OCI-LY1 (cell line): ENCODE measurements at regions not wholly inside any gene's neighbourhood (a gene's known extent, or its start where the extent isn't known, plus 50 kb on each side); places are given as distances from the start of the nearest gene placed in this dataset.

Source experiments
- H2AFZ ChIP-seq: fragments of 200-600 bp; sonication (generic), shearing (Covaris generic); 2 replicates; pipeline ENCODE4 v1.6.0; 2014; ENCODE audit warnings: antibody characterized with exemption, mild to moderate bottlenecking, low read length
- H3F3A ChIP-seq: fragments of 200-600 bp; sonication (generic), shearing (Covaris generic); 2 replicates; pipeline ENCODE4 v1.6.0; 2014; ENCODE audit warnings: mild to moderate bottlenecking, antibody characterized with exemption, low read length, moderate library complexity; ENCODE audit not compliant: insufficient read depth
- H3K27ac ChIP-seq: fragments of 200-600 bp; sonication (generic); 2 replicates; pipeline ENCODE4 v1.5.1; 2014; ENCODE audit warnings: low read length, mixed run types, mild to moderate bottlenecking, low read depth; ENCODE audit not compliant: poor library complexity, severe bottlenecking
- H3K27me3 ChIP-seq: fragments of 200-600 bp; sonication (generic); 2 replicates; pipeline ENCODE4 v1.6.0; 2014; ENCODE audit warnings: antibody characterized with exemption, mild to moderate bottlenecking, low read length, moderate library complexity; ENCODE audit not compliant: insufficient read depth
- H3K36me3 ChIP-seq: fragments of 200-600 bp; sonication (generic); 2 replicates; pipeline ENCODE4 v1.6.1; 2014; ENCODE audit warnings: mild to moderate bottlenecking, antibody characterized with exemption, low read length, moderate library complexity, mixed read lengths; ENCODE audit not compliant: insufficient read depth
- H3K4me1 ChIP-seq: fragments of 200-600 bp; sonication (generic); 2 replicates; pipeline ENCODE4 v1.5.1; 2014; ENCODE audit warnings: mild to moderate bottlenecking, low read length, moderate library complexity; ENCODE audit not compliant: insufficient read depth, severe bottlenecking
- H3K4me2 ChIP-seq: fragments of 200-600 bp; sonication (generic), shearing (Covaris generic); 2 replicates; pipeline ENCODE4 v1.6.1; 2014; ENCODE audit warnings: low read length
- H3K4me3 ChIP-seq: fragments of 200-600 bp; sonication (generic); 2 replicates; pipeline ENCODE4 v1.5.1; 2014; ENCODE audit warnings: low read length, low read depth, mild to moderate bottlenecking, mixed read lengths; ENCODE audit not compliant: poor library complexity, severe bottlenecking
- H3K79me2 ChIP-seq: fragments of 200-600 bp; shearing (Covaris generic); 2 replicates; pipeline ENCODE4 v1.6.1; 2016; ENCODE audit warnings: mixed run types, low read length, mixed read lengths; ENCODE audit not compliant: insufficient read depth
- H3K9ac ChIP-seq: fragments of 200-600 bp; sonication (generic), shearing (Covaris generic); 2 replicates; pipeline ENCODE4 v1.6.1; 2014; ENCODE audit warnings: mild to moderate bottlenecking, low read length, mixed read lengths
- H3K9me2 ChIP-seq: fragments of 200-600 bp; sonication (generic), shearing (Covaris generic); 2 replicates; pipeline ENCODE4 v1.6.1; 2014; ENCODE audit warnings: low read depth, mild to moderate bottlenecking, low read length, mixed read lengths
- H3K9me3 ChIP-seq: fragments of 200-600 bp; shearing (Covaris generic); 2 replicates; pipeline ENCODE4 v1.6.1; 2014; ENCODE audit warnings: low read length, mixed read lengths
- H4K20me1 ChIP-seq: fragments of 200-600 bp; sonication (generic), shearing (Covaris generic); 2 replicates; pipeline ENCODE4 v1.6.0; 2016; ENCODE audit warnings: mild to moderate bottlenecking, low read length; ENCODE audit not compliant: insufficient read depth
- EZH2 ChIP-seq: fragments of 200-600 bp; sonication (generic), shearing (Covaris generic); IDR thresholded peaks from 2 replicates; pipeline ENCODE4 v1.8.0; 2017; ENCODE audit warnings: borderline replicate concordance, mixed run types, mild to moderate bottlenecking, antibody characterized with exemption, low read length, moderate library complexity, mixed read lengths
- TF ChIP-seq, protein P1 (sequence below): fragments of 200-600 bp; sonication (generic), shearing (Covaris generic); IDR thresholded peaks from 2 replicates; pipeline ENCODE4 v1.5.1; 2017; ENCODE audit warnings: mild to moderate bottlenecking, antibody characterized with exemption, low read length, moderate library complexity, mixed read lengths

DNA sequence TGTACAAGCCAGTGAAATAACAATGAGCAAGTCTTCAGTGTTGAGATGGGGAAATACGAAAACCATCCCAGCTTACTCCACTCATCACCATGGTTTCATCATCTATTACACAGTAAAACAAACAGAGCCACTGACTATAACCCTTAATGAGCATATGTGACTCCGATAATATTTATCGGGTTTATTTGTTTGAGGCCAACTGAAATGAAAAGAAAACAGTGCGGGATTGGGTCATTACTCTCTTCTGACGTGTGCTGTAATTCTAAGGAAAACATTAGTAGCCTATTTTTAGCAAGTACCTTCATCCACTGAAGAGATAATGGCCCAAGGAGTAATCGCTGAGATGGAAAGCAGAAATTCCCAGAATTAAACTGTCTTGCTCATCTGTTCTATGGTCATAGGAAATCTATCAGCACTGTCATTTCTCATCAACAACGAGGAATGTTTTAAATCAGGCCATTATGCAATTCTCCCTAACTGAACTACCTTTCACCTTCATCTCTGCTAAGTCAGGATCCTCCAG lies 716.5 kb downstream of the INHBA start:
- no peaks in the 10 kb centered on the region for H3K9me3 ChIP-seq
- no peak overlapping the region for H3K9ac ChIP-seq
- H2AFZ ChIP-seq, result no peak overlapping the region
- TF ChIP-seq, protein P1, sequence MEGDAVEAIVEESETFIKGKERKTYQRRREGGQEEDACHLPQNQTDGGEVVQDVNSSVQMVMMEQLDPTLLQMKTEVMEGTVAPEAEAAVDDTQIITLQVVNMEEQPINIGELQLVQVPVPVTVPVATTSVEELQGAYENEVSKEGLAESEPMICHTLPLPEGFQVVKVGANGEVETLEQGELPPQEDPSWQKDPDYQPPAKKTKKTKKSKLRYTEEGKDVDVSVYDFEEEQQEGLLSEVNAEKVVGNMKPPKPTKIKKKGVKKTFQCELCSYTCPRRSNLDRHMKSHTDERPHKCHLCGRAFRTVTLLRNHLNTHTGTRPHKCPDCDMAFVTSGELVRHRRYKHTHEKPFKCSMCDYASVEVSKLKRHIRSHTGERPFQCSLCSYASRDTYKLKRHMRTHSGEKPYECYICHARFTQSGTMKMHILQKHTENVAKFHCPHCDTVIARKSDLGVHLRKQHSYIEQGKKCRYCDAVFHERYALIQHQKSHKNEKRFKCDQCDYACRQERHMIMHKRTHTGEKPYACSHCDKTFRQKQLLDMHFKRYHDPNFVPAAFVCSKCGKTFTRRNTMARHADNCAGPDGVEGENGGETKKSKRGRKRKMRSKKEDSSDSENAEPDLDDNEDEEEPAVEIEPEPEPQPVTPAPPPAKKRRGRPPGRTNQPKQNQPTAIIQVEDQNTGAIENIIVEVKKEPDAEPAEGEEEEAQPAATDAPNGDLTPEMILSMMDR, result no peak
- TF ChIP-seq EZH2, result no peak
- H3K4me2 ChIP-seq, result no peak overlapping the region
- H3K4me3 ChIP-seq, result no peak overlapping the region
- H3K36me3 ChIP-seq, result no peaks in the 10 kb centered on the region
- no peak overlapping the region for H3K27ac ChIP-seq
- no peaks in the 10 kb centered on the region for H3K27me3 ChIP-seq
- no peaks in the 10 kb centered on the region for H3F3A ChIP-seq
- no peaks in the 10 kb centered on the region for H3K4me1 ChIP-seq
- no peaks in the 10 kb centered on the region for H4K20me1 ChIP-seq
- no peaks in the 10 kb centered on the region for H3K79me2 ChIP-seq
- no peaks in the 10 kb centered on the region for H3K9me2 ChIP-seq

DNA sequence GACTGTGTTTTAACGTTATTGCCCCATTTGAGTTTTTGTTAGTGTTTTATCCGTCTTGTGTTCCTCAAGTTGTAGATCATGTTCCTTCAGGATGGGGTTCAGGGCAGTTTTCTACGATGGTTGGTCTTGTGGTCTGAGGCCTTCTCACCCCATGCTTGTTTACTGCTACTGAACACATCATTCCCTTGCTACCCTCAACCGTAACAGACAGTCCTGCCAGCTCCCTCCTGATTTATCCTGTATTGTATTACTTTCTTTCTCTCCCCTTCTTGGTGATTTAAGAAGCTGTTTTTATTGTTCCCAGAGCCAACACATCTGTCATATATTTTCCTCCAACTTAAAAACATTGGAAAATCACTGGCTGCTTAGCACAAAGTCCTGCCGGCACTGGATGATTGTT lies 719.8 kb downstream of the INHBA start:
- no peaks in the 10 kb centered on the region for H4K20me1 ChIP-seq
- H3K9ac ChIP-seq, result no peak overlapping the region
- H2AFZ ChIP-seq, result no peak overlapping the region
- H3K27me3 ChIP-seq, result no peaks in the 10 kb centered on the region
- no peak overlapping the region for H3K4me3 ChIP-seq
- H3K79me2 ChIP-seq, result no peaks in the 10 kb centered on the region
- H3K4me2 ChIP-seq, result no peak overlapping the region
- H3K36me3 ChIP-seq, result no peaks in the 10 kb centered on the region
- no peaks in the 10 kb centered on the region for H3K4me1 ChIP-seq
- no peaks in the 10 kb centered on the region for H3F3A ChIP-seq
- no peaks in the 10 kb centered on the region for H3K9me3 ChIP-seq
- H3K9me2 ChIP-seq, result no peaks in the 10 kb centered on the region
- TF ChIP-seq EZH2, result no peak
- TF ChIP-seq, protein P1, result no peak
- H3K27ac ChIP-seq, result no peak overlapping the region

DNA sequence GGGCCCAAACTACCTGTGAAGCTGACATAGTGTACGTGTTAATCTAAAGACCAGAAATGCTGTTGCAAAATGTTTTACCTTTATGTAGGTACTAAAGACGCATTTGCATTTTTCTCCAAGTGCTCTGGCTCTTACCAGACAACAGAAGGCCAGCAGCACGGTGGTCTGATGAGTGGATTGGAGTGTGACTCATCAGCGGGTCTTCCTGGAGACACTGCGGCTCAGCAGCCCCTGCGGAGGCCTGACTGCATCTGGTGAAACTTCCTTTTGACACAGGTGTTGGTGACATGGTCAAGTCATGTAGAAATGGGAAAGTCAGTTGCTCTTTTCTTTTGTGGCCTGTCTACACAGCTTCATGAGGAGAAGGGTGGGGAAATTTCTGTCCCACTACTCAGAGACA lies 723.6 kb downstream of the INHBA start:
- TF ChIP-seq EZH2, result no peak
- TF ChIP-seq, protein P1, result no peak
- Histone ChIP-seq H2AFZ (no peak overlapping the region), H3K36me3 (no peaks in the 10 kb centered on the region), H3K27me3 (no peaks in the 10 kb centered on the region), H4K20me1 (no peaks in the 10 kb centered on the region), H3K4me2 (no peak overlapping the region), H3K9ac (no peak overlapping the region), H3K79me2 (no peaks in the 10 kb centered on the region), H3K27ac (no peak overlapping the region), H3K4me3 (no peak overlapping the region), H3F3A (no peaks in the 10 kb centered on the region), H3K4me1 (peaks cover 11% of the 10 kb centered on the region), H3K9me3 (no peaks in the 10 kb centered on the region), H3K9me2 (no peaks in the 10 kb centered on the region)
